HG03039 (cell line): ENCODE measurements at regions not wholly inside any gene's neighbourhood (a gene's known extent, or its start where the extent isn't known, plus 50 kb on each side); places are given as distances from the start of the nearest gene placed in this dataset.

Experiments
- ATAC-seq: cut with Tn5 transposase; IDR thresholded peaks from one replicate; pipeline ENCODE4 v1.9.1; 2021; ENCODE audit warnings: mild to moderate bottlenecking, moderate library complexity; ENCODE audit not compliant: unreplicated experiment

GRCh38 chr3:152516216-152516615, 247.5 kb downstream of the MBNL1 start:
- ATAC-seq: no peak

- no peak for ATAC-seq
Measured at GRCh38 chr3:152517502-152517901, 248.8 kb downstream of the MBNL1 start.

- ATAC-seq: no peak
Measured at GRCh38 chr3:152518346-152518745, 249.6 kb downstream of the MBNL1 start.

GRCh38 chr3:152519376-152519775, 250.6 kb downstream of the MBNL1 start:
- ATAC-seq: peak; percentile 80

GRCh38 chr3:152522036-152522435, 253.3 kb downstream of the MBNL1 start:
- no peak for ATAC-seq

- no peak for ATAC-seq
Measured at GRCh38 chr3:152524198-152525140, 255.7 kb downstream of the MBNL1 start.

- no peak for ATAC-seq
Measured at GRCh38 chr3:152531717-152532116, 263.0 kb downstream of the MBNL1 start.

GRCh38 chr3:152538518-152538917, 269.8 kb downstream of the MBNL1 start:
- ATAC-seq: no peak

GRCh38 chr3:152539191-152539764, 270.5 kb downstream of the MBNL1 start:
- ATAC-seq: no peak

- ATAC-seq: no peak
Measured at GRCh38 chr3:152540120-152540519, 271.4 kb downstream of the MBNL1 start.

- ATAC-seq: no peak
Measured at GRCh38 chr3:152547153-152547552, 278.4 kb downstream of the MBNL1 start.

GRCh38 chr3:152549263-152549662, 280.5 kb downstream of the MBNL1 start:
- ATAC-seq: no peak

GRCh38 chr3:152550284-152550683, 281.6 kb downstream of the MBNL1 start:
- ATAC-seq: no peak

- ATAC-seq: no peak
Measured at GRCh38 chr3:152554980-152555379, 280.0 kb upstream of the P2RY1 start.

- no peak for ATAC-seq
Measured at GRCh38 chr3:152555666-152556291, 279.2 kb upstream of the P2RY1 start.

GRCh38 chr3:152556731-152557254, 278.1 kb upstream of the P2RY1 start:
- peak; percentile 49 for ATAC-seq

- peak; percentile 36 for ATAC-seq
Measured at GRCh38 chr3:152557302-152557999, 277.5 kb upstream of the P2RY1 start.

GRCh38 chr3:152558386-152558785, 276.5 kb upstream of the P2RY1 start:
- no peak for ATAC-seq

GRCh38 chr3:152559246-152559645, 275.7 kb upstream of the P2RY1 start:
- ATAC-seq: no peak

- ATAC-seq: no peak
Measured at GRCh38 chr3:152564459-152564858, 270.5 kb upstream of the P2RY1 start.
